ENCODE measurements at regions not wholly inside any gene's neighbourhood (a gene's known extent, or its start where the extent isn't known, plus 50 kb on each side); places are given as distances from the start of the nearest gene placed in this dataset.

GRCh38 chr14:87852107-87852506 is 140.9 kb downstream of the GALC start:
- H3K9me3 Mint-ChIP-seq = no peaks in the 10 kb centered on the region
- no peak overlapping the region for H3K4me3 Mint-ChIP-seq
- CTCF ChIA-PET = no interaction called here
- H3K27ac Mint-ChIP-seq = no peak overlapping the region
- no peaks in the 10 kb centered on the region for H3K27me3 Mint-ChIP-seq
- DNase-seq (no peak), ATAC-seq (ENCODE audit: low read depth) (no peak)
- intact Hi-C loops (cut with micrococcal nuclease) = no loop called here
- TF ChIP-seq, protein P1, sequence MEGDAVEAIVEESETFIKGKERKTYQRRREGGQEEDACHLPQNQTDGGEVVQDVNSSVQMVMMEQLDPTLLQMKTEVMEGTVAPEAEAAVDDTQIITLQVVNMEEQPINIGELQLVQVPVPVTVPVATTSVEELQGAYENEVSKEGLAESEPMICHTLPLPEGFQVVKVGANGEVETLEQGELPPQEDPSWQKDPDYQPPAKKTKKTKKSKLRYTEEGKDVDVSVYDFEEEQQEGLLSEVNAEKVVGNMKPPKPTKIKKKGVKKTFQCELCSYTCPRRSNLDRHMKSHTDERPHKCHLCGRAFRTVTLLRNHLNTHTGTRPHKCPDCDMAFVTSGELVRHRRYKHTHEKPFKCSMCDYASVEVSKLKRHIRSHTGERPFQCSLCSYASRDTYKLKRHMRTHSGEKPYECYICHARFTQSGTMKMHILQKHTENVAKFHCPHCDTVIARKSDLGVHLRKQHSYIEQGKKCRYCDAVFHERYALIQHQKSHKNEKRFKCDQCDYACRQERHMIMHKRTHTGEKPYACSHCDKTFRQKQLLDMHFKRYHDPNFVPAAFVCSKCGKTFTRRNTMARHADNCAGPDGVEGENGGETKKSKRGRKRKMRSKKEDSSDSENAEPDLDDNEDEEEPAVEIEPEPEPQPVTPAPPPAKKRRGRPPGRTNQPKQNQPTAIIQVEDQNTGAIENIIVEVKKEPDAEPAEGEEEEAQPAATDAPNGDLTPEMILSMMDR (IDR thresholded peaks at IDR 0.05) = no peak
- POLR2A ChIA-PET = no interaction called here
- no peaks in the 10 kb centered on the region for H3K36me3 Mint-ChIP-seq (ENCODE audit: low read depth)
- no peaks in the 10 kb centered on the region for H3K4me1 Mint-ChIP-seq

GRCh38 chr14:87851190-87851589 is 141.8 kb downstream of the GALC start:
- POLR2A ChIA-PET = no interaction called here
- H3K4me3 Mint-ChIP-seq = no peak overlapping the region
- ATAC-seq (ENCODE audit: low read depth) (no peak), DNase-seq (no peak)
- TF ChIP-seq, protein P1 (IDR thresholded peaks at IDR 0.05) = no peak
- CTCF ChIA-PET = no interaction called here
- H3K27ac Mint-ChIP-seq = no peak overlapping the region
- no peaks in the 10 kb centered on the region for H3K4me1 Mint-ChIP-seq
- H3K27me3 Mint-ChIP-seq = no peaks in the 10 kb centered on the region
- H3K9me3 Mint-ChIP-seq = no peaks in the 10 kb centered on the region
- H3K36me3 Mint-ChIP-seq (ENCODE audit: low read depth) = no peaks in the 10 kb centered on the region
- intact Hi-C loops (cut with micrococcal nuclease) = no loop called here

DNA sequence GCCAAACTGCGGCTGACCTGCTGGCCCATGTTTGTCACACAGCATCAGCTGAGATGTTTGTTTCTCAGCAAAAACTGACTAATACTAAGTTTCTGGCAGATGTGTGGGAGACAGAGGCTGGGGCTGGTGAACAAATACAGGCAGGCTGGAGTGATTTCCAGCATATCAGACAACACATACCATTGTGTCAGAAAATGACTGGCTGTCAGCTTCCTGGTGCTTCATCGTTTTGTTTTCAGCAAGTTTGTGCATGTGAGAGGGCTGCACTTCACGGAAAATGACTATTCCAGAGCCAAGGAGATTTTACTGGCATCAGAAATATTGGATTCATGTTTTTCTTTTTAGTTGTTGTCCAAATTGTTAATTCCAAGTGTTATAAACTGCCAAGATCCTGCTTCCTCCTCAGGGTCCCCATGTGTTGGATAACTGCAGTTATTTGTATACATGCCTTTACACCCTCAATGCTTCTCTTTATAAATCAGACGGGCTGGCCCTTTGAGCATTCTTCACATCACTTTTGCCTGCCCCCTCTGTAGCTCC is 145.7 kb downstream of the GALC start:
- POLR2A ChIA-PET = no interaction called here

DNA sequence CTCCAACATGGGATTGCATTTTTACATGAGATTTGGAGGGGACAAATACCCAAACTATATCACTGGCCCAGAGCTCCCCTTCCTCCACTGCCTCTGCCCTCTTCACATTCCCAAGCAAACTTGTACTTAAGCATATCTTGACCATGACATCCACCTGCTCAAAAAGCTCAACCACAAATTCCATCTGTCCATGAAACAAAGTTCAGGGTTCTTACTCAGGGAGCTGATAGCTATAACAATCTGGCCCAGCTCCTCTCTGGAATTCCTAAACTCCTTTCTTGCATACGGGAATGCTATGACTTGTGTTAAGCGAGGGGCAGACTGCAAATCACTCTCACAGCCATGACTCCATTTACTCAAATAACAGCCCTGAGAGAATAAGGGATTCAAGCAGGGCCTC is 152.1 kb downstream of the GALC start:
- Mint-ChIP-seq H3K27me3 (peaks cover 4% of the 10 kb centered on the region), H3K4me1 (no peaks in the 10 kb centered on the region), H3K4me3 (no peak overlapping the region), H3K36me3 (ENCODE audit: low read depth) (no peaks in the 10 kb centered on the region), H3K27ac (no peak overlapping the region), H3K9me3 (no peaks in the 10 kb centered on the region)
- DNase-seq = no peak
- intact Hi-C loops (cut with micrococcal nuclease) = no loop called here
- POLR2A ChIA-PET = no interaction called here
- TF ChIP-seq, protein P1 (IDR thresholded peaks at IDR 0.05) = no peak
- no peak for ATAC-seq (ENCODE audit: low read depth)
- CTCF ChIA-PET = no interaction called here

More for the DNA sequence above, 145.7 kb downstream of the GALC start:
- H3K4me3 Mint-ChIP-seq = no peak overlapping the region
- DNase-seq = no peak
- no peaks in the 10 kb centered on the region for H3K4me1 Mint-ChIP-seq
- H3K9me3 Mint-ChIP-seq = no peaks in the 10 kb centered on the region
- CTCF ChIA-PET = no interaction called here
- H3K36me3 Mint-ChIP-seq (ENCODE audit: low read depth) = no peaks in the 10 kb centered on the region
- no peak overlapping the region for H3K27ac Mint-ChIP-seq
- peaks cover 4% of the 10 kb centered on the region for H3K27me3 Mint-ChIP-seq
- no peak for ATAC-seq (ENCODE audit: low read depth)
- TF ChIP-seq, protein P1 (IDR thresholded peaks at IDR 0.05) = no peak
- intact Hi-C loops (cut with micrococcal nuclease) = no loop called here

- ChIA-PET POLR2A (no interaction called here), CTCF (no interaction called here)
- Mint-ChIP-seq H3K36me3 (ENCODE audit: low read depth) (no peaks in the 10 kb centered on the region), H3K27ac (no peak overlapping the region), H3K4me1 (no peaks in the 10 kb centered on the region), H3K4me3 (no peak overlapping the region), H3K9me3 (no peaks in the 10 kb centered on the region), H3K27me3 (no peaks in the 10 kb centered on the region)
- DNase-seq = no peak
- intact Hi-C loops (cut with micrococcal nuclease) = no loop called here
- TF ChIP-seq, protein P1 (IDR thresholded peaks at IDR 0.05) = no peak
- ATAC-seq (ENCODE audit: low read depth) = no peak
These were observed 154.1 kb downstream of the GALC start for GRCh38 chr14:87838931-87839330.
